A549 (cell line): ENCODE measurements at regions not wholly inside any gene's neighbourhood (a gene's known extent, or its start where the extent isn't known, plus 50 kb on each side); places are given as distances from the start of the nearest gene placed in this dataset.

Experiments
- BHLHE40 ChIP-seq: IDR thresholded peaks from 2 replicates; pipeline ENCODE4 v1.6.1; 2012; ENCODE audit warnings: low read depth, low read length, inconsistent platforms
- CEBPB ChIP-seq, 2 experiments: fragments of >200 bp in 1 of 2; sonication (Bioruptor Twin) in 1 of 2; formaldehyde crosslinking in 1 of 2; IDR thresholded peaks; 2 replicates each; pipeline ENCODE4 v1.6.1; 2012 to 2016
- CHD2 ChIP-seq: fragments of 150-350 bp; IDR thresholded peaks from 2 replicates; pipeline ENCODE4 v1.6.1; 2014; ENCODE audit warnings: low read length; ENCODE audit not compliant: partially characterized antibody
- EP300 ChIP-seq, 2 experiments: fragments of >200 bp; sonication (Bioruptor Twin); formaldehyde crosslinking; IDR thresholded peaks; 2 replicates in 1 of 2; 3 replicates in 1 of 2; pipeline ENCODE4 v1.6.1; 2016 to 2017
- HDAC2 ChIP-seq: fragments of 200-600 bp; sonication (generic); IDR thresholded peaks from 2 replicates; pipeline ENCODE4 v1.6.1; 2016
- HEYL ChIP-seq: fragments of 250-450 bp; sonication (Bioruptor Pico); IDR thresholded peaks from 2 replicates; pipeline ENCODE4 v1.8.0; 2021; ENCODE audit warnings: mild to moderate bottlenecking, moderate library complexity
- JUN ChIP-seq, 2 experiments: fragments of >200 bp; sonication (Bioruptor Twin); formaldehyde crosslinking; IDR thresholded peaks; 2 replicates in 1 of 2; 3 replicates in 1 of 2; pipeline ENCODE4 v1.6.1; 2016 to 2017
- MYC ChIP-seq: IDR thresholded peaks from 2 replicates; pipeline ENCODE4 v1.6.1; 2012; ENCODE audit warnings: mild to moderate bottlenecking, inconsistent platforms, low read length, improper control_type of control experiment, borderline replicate concordance
- POLR2A ChIP-seq: IDR thresholded peaks from 2 replicates; pipeline ENCODE4 v1.6.1; 2012; ENCODE audit warnings: mild to moderate bottlenecking, low read length
- POLR2AphosphoS2 ChIP-seq: conservative IDR thresholded peaks from 2 replicates; pipeline ENCODE4 v1.6.1; 2012; ENCODE audit warnings: low read length, improper control_type of control experiment, inconsistent platforms
- RAD21 ChIP-seq, 2 experiments: fragments of >200 bp in 1 of 2; sonication (Bioruptor Twin) in 1 of 2; formaldehyde crosslinking in 1 of 2; IDR thresholded peaks in 1 of 2; conservative IDR thresholded peaks in 1 of 2; 2 replicates in 1 of 2; 3 replicates in 1 of 2; pipeline ENCODE4 v1.6.1; 2012 to 2018; ENCODE audit warnings: inconsistent platforms in 1 of 2
- ZFP36 ChIP-seq: fragments of 450-650 bp; IDR thresholded peaks from 2 replicates; pipeline ENCODE4 v1.6.1; 2014; ENCODE audit warnings: borderline replicate concordance; ENCODE audit not compliant: partially characterized antibody
- TF ChIP-seq, protein P1 (sequence below): fragments of >200 bp; sonication (Bioruptor Twin); formaldehyde crosslinking; IDR thresholded peaks from 3 replicates; pipeline ENCODE4 v1.5.1; 2016
- TF ChIP-seq, protein P2 (sequence below): IDR thresholded peaks from 2 replicates; pipeline ENCODE4 v1.6.1; 2012

DNA sequence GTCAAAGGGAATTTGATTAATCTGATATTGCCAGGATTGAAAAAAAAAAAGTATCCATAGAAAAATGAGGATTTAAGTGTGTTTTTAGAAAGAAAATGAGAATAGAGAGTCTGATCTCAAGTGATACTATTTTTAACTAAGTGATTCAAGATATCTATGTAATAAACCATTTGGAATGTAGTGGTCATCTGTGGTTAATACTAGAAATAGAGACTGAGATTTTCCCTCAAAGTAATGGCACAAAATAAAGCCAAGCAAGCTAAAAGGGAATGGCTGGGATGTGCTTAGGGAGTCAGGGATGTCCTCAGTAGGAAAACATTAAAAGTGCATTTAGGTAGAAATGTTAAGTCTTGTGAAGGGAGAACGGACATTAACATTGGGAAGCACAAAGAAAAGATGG lies 90.6 kb downstream of the FBXO4 start:
- TF ChIP-seq, protein P1, sequence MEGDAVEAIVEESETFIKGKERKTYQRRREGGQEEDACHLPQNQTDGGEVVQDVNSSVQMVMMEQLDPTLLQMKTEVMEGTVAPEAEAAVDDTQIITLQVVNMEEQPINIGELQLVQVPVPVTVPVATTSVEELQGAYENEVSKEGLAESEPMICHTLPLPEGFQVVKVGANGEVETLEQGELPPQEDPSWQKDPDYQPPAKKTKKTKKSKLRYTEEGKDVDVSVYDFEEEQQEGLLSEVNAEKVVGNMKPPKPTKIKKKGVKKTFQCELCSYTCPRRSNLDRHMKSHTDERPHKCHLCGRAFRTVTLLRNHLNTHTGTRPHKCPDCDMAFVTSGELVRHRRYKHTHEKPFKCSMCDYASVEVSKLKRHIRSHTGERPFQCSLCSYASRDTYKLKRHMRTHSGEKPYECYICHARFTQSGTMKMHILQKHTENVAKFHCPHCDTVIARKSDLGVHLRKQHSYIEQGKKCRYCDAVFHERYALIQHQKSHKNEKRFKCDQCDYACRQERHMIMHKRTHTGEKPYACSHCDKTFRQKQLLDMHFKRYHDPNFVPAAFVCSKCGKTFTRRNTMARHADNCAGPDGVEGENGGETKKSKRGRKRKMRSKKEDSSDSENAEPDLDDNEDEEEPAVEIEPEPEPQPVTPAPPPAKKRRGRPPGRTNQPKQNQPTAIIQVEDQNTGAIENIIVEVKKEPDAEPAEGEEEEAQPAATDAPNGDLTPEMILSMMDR, result no peak
- TF ChIP-seq ZFP36 (no peak), POLR2A (no peak), HDAC2 (no peak), MYC (no peak), BHLHE40 (no peak), POLR2AphosphoS2 (no peak), HEYL (CRISPR knock-in tag) (no peak), EP300 (IDR thresholded peaks at IDR 0.05) (no peak), CEBPB (IDR thresholded peaks at IDR 0.05) (no peak), RAD21 (conservative IDR thresholded peaks at IDR 0.05 in 1 of 2, IDR thresholded peaks at IDR 0.05 in 1 of 2) (no peak), JUN (IDR thresholded peaks at IDR 0.05) (no peak), CHD2 (no peak)
- TF ChIP-seq, protein P2, sequence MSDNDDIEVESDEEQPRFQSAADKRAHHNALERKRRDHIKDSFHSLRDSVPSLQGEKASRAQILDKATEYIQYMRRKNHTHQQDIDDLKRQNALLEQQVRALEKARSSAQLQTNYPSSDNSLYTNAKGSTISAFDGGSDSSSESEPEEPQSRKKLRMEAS, result no peak
